ENCODE measurements at regions not wholly inside any gene's neighbourhood (a gene's known extent, or its start where the extent isn't known, plus 50 kb on each side); places are given as distances from the start of the nearest gene placed in this dataset.
A peak's percentile ranks its signal among the peaks of the same experiment; 100 is the strongest.

- TF ChIP-seq, protein P1, sequence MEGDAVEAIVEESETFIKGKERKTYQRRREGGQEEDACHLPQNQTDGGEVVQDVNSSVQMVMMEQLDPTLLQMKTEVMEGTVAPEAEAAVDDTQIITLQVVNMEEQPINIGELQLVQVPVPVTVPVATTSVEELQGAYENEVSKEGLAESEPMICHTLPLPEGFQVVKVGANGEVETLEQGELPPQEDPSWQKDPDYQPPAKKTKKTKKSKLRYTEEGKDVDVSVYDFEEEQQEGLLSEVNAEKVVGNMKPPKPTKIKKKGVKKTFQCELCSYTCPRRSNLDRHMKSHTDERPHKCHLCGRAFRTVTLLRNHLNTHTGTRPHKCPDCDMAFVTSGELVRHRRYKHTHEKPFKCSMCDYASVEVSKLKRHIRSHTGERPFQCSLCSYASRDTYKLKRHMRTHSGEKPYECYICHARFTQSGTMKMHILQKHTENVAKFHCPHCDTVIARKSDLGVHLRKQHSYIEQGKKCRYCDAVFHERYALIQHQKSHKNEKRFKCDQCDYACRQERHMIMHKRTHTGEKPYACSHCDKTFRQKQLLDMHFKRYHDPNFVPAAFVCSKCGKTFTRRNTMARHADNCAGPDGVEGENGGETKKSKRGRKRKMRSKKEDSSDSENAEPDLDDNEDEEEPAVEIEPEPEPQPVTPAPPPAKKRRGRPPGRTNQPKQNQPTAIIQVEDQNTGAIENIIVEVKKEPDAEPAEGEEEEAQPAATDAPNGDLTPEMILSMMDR (conservative IDR thresholded peaks at IDR 0.05; ENCODE audit: low read depth, low read length), result no peak
- H3K4me3 ChIP-seq (ENCODE audit: low read depth, low read length), result no peak overlapping the region
- DNase-seq (ENCODE audit: low read depth), result no peak
These were observed 86.4 kb upstream of the ZNF648 start for GRCh38 chr1:182147951-182148350.

DNA sequence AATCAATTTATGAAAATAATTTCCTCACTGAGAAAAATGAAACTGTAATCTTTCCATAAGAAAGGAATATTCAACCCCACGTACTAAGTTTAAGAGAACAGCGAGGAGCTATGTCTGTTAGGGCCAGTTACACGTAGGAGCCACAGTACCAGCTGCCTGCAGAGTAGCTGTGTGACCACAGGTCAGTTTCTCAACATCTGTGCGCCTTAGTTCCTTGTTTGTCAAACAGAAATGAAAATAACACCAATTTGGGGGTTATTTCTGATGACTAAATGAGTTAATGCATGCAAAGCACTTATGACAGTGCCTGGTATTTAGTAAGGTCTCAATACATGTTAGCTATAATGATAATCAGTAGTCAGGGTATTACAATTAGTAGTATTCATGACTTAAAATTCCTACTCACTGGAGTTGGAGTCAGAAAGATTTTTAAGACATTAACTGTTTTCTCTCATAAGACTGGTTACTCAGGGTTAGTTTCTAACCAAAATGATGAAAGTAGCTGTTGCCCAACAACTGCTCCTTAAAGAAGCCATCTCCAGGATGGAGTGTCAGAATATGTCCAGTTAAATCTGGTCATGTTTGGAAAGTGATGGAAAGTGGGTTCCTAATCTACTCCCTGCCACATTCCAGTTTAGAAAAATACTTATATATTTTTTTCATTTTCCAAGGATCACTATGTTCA is 85.8 kb upstream of the ZNF648 start:
- no peak overlapping the region for H3K4me3 ChIP-seq (ENCODE audit: low read depth, low read length)
- no peak for DNase-seq (ENCODE audit: low read depth)
- TF ChIP-seq, protein P1 (conservative IDR thresholded peaks at IDR 0.05; ENCODE audit: low read depth, low read length), result no peak

- TF ChIP-seq, protein P1 (conservative IDR thresholded peaks at IDR 0.05; ENCODE audit: low read depth, low read length), result no peak
- no peak overlapping the region for H3K4me3 ChIP-seq (ENCODE audit: low read depth, low read length)
- no peak for DNase-seq (ENCODE audit: low read depth)
These were observed 84.8 kb upstream of the ZNF648 start for GRCh38 chr1:182146286-182146685.

DNA sequence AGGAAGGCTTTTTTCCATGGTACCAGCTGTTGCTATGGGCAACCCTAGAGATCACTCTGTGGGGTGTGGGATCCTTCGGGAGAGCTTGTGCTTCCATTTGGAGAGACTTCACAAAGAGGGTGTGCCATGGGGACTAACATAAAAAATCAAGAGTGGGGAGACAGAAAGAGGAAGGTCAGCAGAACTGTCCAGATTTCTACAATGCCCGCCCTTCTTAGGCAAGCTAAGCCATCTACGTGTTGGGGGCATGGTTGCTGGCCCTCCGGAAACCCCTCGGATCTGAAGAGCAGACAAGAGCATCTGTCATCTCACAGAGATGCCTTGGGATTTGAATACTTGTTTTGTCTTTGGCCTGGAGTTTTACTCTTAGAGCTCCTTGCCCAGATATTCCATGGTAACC is 83.9 kb upstream of the ZNF648 start:
- H3K4me3 ChIP-seq (ENCODE audit: low read depth, low read length), result no peak overlapping the region
- TF ChIP-seq, protein P1 (conservative IDR thresholded peaks at IDR 0.05; ENCODE audit: low read depth, low read length), result no peak

GRCh38 chr1:182144646-182145030 is 83.1 kb upstream of the ZNF648 start:
- TF ChIP-seq, protein P1 (conservative IDR thresholded peaks at IDR 0.05; ENCODE audit: low read depth, low read length), result no peak
- no peak overlapping the region for H3K4me3 ChIP-seq (ENCODE audit: low read depth, low read length)
- no peak for DNase-seq (ENCODE audit: low read depth)

More for the DNA sequence above, 83.9 kb upstream of the ZNF648 start:
- DNase-seq (ENCODE audit: low read depth), result no peak

GRCh38 chr1:182143825-182144645 is 82.5 kb upstream of the ZNF648 start:
- peak; percentile 60 for DNase-seq (ENCODE audit: low read depth)
- H3K4me3 ChIP-seq (ENCODE audit: low read depth, low read length), result no peak overlapping the region
- TF ChIP-seq, protein P1 (conservative IDR thresholded peaks at IDR 0.05; ENCODE audit: low read depth, low read length), result no peak
